Ecto neural progenitor cell (in vitro differentiated cells): ENCODE measurements at regions not wholly inside any gene's neighbourhood (a gene's known extent, or its start where the extent isn't known, plus 50 kb on each side); places are given as distances from the start of the nearest gene placed in this dataset.

Experiments
- DNase-seq: peaks from one replicate; pipeline ENCODE4 v3.0.0-alpha.2; 2018; ENCODE audit warnings: low spot score

- DNase-seq = no peak
These were observed 202.5 kb upstream of the CDH7 start for GRCh38 chr18:65548316-65548715.

- DNase-seq = no peak
These were observed 203.8 kb upstream of the CDH7 start for GRCh38 chr18:65547046-65547445.

DNA sequence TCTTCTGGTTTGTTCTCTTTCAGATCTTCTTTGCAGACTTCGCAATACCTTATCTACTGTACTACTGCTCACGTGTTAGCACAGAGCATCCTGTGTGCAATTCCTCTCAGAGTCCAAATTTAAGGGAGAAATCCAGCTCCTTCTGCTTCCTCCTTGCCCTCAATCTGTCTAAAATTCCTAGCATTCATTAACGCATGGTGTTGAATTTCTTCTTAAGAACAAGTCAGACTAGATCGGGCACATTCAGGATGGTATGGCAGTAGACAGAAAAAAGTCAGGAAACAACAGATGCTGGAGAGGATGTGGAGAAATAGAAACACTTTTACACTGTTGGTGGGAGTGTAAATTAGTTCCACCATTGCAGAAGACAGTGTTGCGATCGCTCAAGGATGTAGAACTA lies 206.1 kb upstream of the CDH7 start:
- DNase-seq = no peak

DNA sequence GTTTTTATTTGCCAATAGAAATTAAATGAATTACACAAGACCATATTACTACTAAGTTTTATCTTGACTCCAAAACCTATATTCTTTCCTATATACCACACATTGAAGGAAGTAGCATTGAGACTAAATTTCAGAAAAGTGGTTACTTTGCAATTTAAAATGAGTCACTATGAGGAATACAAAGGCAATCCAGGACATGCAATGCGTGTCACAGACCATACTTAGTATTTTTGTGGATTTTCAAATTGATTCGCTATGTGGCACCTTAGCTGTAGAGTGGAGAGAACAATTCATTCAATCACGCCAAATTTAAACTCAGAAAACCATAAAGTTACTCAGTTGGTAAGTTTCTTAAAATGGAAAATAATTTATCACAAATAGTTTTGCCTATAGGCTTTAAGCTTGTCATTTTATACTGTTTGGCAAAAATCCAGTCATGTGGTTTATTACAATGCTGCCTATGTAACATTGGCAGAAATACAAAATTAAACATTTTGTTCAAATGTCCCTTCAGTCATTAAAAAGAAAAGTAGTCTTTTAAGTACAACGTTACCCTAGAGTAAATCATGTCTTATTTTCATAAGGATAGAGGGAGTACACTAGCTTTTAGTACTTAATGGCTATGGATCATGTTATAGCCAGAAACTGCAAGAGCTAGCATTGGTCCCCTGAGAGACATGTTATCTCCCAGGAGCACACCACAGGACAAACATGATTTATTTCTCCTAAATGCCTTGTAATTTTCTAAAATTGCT lies 222.8 kb upstream of the CDH7 start:
- no peak for DNase-seq

DNA sequence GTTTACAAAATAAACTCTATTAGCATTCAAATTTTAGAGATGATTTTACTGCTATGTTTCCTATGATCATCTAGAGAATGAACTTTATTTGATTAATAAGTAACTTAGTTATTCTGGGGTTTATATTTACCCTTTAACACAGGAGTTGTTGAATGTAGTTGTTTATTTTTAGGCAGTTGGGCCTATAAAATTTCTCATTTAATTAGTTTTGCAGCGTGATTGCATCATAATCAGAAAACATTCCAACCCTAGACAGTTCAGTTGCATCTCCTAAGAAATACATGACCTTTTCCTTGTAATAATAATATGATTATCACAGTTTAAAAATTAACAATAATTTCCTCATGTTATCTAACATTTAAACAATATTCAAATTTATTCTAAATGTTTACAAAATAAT lies 224.7 kb upstream of the CDH7 start:
- no peak for DNase-seq

DNA sequence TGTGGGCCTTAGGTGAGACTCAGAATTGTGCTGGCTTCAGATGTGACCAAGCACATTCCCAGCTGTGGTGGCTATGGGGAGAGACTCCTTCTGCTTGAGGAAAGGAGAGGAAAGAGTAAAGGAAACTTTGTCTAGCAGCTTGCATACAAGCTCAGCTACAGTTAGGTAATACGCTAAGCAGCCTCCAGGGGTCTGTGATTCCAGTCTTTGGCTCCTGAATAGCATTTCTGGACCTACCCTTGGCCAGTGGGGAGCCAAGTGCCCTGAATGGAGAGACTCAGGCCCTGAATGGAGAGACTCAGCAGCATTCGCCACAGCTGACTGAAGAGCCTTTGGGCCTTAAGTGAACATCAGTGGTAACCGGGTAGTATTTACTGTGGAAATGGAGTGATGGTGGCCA lies 227.4 kb upstream of the CDH7 start:
- no peak for DNase-seq

DNA sequence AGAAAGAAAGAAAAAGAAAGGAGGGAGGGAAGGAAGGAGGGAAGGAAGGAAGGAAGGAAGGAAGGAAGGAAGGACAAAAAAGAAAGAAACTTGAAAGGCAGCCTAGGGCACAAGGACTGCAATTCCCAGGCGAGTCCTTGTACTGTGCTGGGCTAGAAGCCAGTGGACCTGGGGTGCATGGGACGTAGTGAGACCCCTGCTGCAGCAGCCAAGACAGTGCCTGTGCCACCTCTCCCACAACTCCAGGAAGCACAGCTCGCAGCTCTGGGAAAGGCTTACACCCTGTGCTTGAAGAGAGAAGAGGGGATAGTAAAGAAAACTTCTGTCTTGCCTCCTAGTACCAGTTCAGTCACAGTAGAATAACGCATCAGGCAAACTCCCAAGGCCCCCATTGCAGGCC lies 227.9 kb upstream of the CDH7 start:
- no peak for DNase-seq

GRCh38 chr18:65516209-65516608 lies 234.6 kb upstream of the CDH7 start:
- no peak for DNase-seq

- DNase-seq = no peak
These were observed 252.2 kb upstream of the CDH7 start for GRCh38 chr18:65498605-65499004.

GRCh38 chr18:65487569-65487968 lies 263.2 kb upstream of the CDH7 start:
- DNase-seq = no peak

GRCh38 chr18:65477455-65477854 lies 273.4 kb upstream of the CDH7 start:
- no peak for DNase-seq

GRCh38 chr18:65468881-65469280 lies 281.9 kb upstream of the CDH7 start:
- no peak for DNase-seq

DNA sequence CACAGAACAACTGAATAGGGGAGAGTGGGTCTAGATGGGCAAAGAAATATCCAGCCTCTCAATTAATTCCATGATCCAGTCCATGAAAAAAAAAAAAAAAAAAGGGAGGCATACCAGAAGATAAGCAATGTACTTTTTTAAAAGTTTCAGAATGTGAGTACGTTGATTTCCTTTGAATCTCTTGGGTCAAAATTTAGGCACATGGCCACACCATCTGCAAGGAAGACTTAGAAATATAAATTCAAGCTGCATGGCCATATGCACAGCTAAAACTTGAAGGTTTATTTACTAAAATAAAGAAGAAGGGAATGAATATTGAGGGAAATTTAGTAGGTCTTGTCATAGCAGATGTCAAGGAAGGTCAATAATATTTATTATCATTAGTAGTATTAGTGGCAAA lies 286.5 kb upstream of the CDH7 start:
- no peak for DNase-seq

- no peak for DNase-seq
These were observed 291.1 kb upstream of the CDH7 start for GRCh38 chr18:65459741-65460140.

DNA sequence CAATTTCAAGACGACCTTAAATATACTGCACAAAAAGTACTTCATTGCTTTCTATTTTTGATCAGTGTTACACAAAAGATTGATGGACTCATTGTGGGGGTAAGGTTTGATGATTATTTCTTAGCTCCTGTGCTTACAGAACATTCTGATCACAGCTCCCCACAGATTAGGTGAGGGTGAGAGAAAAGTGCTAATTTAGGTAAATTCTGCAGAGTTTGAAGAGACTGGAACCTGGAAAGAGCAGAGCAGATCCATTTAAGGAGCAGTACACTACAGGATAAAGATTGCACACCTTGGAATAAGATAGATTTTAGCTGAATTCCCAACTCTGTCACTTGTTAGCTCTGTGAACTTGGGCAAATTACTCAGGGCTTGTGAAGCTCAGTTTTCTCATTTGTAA lies 291.9 kb upstream of the CDH7 start:
- no peak for DNase-seq

DNA sequence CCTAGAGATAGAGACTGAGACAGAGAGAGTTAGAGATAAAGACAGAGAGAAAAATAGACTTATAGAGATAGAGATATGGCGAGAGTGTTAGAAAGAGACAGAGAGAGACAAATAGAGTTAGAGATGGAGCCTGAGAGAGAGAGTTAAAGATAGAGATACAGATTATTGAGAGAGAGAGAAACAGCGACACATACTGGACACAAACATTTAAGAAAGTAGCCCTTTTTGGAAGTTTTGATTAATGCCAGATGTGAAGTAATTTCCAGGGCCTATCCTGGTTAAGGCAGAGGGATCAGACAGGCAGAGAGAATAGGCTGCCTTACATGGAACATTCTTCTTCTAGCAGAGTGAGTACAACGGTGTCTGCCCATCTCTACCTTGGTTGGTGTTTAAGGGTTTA lies 311.6 kb upstream of the CDH7 start:
- DNase-seq = no peak

DNA sequence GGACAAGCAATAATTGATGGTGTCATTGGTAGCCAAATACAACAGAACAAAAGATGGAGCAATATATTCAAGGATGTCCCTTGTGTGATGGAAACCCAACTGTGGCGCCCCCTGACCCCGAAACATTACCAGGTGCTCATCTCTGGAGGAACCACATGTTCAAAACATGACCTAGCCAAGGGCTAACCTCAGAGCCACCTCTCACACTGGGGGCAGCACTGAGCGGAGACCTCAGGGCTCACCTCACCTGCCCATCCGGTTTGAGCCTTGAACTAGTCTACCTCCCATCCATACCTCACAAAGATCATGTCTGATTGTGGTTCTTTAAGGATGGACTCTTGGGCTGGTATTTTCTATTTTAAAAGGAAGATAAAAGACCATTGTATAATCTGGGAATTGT lies 314.4 kb upstream of the CDH7 start:
- no peak for DNase-seq

DNA sequence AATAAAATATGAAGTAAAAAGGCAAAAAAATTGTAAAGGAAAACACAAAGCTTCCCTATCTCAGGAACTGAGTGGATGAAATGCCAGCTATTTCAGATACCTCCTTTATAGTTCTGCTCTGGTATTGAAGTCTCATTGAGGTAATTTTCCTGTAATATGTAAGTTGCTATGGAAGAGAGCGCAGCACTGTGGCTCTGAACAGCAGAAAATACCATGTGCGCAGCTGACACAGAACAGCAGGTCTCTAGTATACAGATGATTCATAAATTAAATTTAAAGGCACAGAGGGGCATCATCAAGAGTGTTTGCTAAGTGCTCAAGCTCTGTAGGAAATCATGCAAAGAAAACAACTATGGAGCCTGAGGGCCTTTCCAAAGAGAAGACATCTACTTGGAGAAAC lies 315.3 kb upstream of the CDH7 start:
- no peak for DNase-seq

DNA sequence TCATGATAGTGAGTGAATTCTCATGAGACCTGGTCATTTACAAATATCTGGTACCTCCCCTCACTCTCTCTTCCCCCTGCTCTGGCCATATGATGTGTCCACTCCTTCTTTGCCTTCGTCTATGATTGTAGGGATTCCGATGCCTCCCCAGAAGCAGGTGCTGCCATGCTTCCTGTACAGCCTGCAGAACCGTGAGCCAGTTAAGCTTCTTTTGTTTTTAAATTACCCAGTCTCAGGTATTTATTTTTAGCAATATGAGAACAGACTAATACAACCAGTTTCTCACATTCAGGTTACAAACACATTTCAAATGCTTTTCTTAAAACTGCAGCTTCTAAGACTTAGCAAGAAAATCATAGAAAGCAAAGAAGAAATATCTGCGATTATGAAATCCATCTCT lies 321.2 kb upstream of the CDH7 start:
- DNase-seq = no peak

DNA sequence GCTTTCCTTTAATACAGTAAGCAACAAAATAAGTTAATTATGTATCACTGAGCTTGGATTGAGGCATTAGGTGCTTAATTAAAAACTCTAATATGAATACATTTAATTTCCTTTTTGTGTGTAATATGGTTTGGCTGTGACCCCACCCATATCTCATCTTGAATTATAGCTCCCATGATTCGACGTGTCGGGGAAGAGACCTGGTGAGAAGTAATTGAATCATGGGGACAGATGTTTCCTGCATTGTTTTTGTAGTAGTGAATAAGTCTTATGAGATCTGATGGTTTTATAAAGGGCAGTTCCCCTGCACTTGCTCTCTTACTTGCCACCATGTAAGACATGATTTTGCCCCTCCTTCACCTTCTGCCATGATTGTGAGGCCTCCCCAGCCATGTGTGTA lies 325.4 kb upstream of the CDH7 start:
- DNase-seq = no peak

- DNase-seq = no peak
These were observed 327.0 kb upstream of the CDH7 start for GRCh38 chr18:65423776-65424175.

GRCh38 chr18:65422544-65423136 lies 328.2 kb upstream of the CDH7 start:
- no peak for DNase-seq

GRCh38 chr18:65415098-65415497 lies 335.7 kb upstream of the CDH7 start:
- DNase-seq = no peak

DNA sequence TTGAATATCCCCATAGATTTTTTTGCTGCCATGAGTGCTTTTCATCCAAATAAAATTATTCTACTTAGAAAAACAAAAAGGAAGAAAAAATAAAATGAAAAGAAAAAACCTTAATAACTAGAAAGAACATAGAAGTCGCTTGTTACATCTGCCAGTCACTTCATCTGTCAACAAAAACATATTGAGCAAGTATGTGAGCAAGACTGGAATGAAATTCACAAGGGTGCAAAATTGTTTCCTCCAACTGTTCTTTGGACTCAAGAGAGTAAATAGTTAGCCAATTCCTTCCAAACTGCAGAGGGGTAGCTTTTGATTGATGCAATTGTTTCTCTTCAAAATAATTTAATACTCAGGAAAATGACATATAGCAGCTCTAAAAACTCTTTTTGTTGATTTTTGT lies 336.3 kb upstream of the CDH7 start:
- no peak for DNase-seq
